Transverse colon (tissue), 4 donors: ENCODE measurements at regions not wholly inside any gene's neighbourhood (a gene's known extent, or its start where the extent isn't known, plus 50 kb on each side); places are given as distances from the start of the nearest gene placed in this dataset.

ENCODE experiments used
- CTCF ChIP-seq, 5 experiments: fragments of 200-600 bp in 3 of 5; fragments of 450-650 bp in 2 of 5; sonication (generic) in 3 of 5; IDR thresholded peaks; 1 replicate in 2 of 5; 2 replicates in 3 of 5; pipeline ENCODE4 v1.5.1; 2016 to 2017; ENCODE audit warnings: antibody characterized with exemption in 5 of 5, inconsistent platforms in 3 of 5, mild to moderate bottlenecking in 2 of 5, moderate library complexity in 1 of 5
- EP300 ChIP-seq: sonication (generic); formaldehyde crosslinking; IDR thresholded peaks from one replicate; pipeline ENCODE4 v1.6.1; 2017; ENCODE audit warnings: antibody characterized with exemption, low read depth
- POLR2AphosphoS5 ChIP-seq, 3 donors: sonication (generic); formaldehyde crosslinking; IDR thresholded peaks; one replicate each; pipeline ENCODE4 v1.6.1; 2016; ENCODE audit warnings: antibody characterized with exemption in 3 of 3

DNA sequence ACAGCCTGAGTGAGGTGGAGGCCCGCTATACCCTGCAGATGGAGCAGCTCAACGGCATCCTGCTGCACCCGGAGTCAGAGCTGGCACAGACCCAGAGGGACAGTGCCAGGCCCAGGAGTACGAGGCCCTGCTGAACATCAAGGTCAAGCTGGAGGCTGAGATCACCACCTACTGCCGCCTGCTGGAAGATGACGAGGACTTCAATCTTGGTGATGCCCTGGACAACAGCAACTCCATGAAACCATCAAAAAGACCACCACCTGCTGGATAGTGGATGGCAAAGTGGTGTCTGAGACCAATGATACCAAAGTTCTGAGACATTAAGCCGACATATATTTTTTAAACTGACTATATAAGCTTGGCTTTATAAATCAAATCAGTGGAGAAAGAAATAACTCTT lies 73.3 kb upstream of the HHIP start:
- TF ChIP-seq CTCF (IDR thresholded peaks at IDR 0.05) (no peak), POLR2AphosphoS5 (IDR thresholded peaks at IDR 0.05) (no peak), EP300 (no peak)
